GM12874 (cell line): ENCODE measurements at regions not wholly inside any gene's neighbourhood (a gene's known extent, or its start where the extent isn't known, plus 50 kb on each side); places are given as distances from the start of the nearest gene placed in this dataset.

Experiments
- TF ChIP-seq, protein P1 (sequence below): IDR thresholded peaks from 2 replicates; pipeline ENCODE4 v1.5.1; 2011; ENCODE audit warnings: low read depth, mild to moderate bottlenecking, control low read depth, low read length, moderate library complexity; ENCODE audit not compliant: insufficient read depth

DNA sequence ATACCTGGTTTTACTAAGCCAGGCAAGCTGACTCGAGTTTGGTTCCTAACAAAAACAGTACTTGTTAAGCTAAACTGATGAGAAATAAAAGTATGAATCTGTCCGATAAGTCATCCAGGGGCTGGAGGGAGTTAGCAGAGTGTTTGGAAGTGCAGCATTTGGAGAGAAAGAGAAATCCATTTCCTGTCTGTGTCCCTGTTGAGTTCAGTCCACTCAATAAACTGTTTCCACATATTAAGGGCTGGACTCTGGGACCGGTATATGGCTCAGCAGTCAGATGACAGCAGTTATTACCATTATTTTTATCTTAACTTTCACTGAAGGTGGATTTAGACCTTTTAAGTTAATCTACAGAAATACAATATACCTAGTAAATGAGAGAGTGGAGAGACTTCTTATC lies 130.6 kb upstream of the ADRA1B start:
- TF ChIP-seq, protein P1, sequence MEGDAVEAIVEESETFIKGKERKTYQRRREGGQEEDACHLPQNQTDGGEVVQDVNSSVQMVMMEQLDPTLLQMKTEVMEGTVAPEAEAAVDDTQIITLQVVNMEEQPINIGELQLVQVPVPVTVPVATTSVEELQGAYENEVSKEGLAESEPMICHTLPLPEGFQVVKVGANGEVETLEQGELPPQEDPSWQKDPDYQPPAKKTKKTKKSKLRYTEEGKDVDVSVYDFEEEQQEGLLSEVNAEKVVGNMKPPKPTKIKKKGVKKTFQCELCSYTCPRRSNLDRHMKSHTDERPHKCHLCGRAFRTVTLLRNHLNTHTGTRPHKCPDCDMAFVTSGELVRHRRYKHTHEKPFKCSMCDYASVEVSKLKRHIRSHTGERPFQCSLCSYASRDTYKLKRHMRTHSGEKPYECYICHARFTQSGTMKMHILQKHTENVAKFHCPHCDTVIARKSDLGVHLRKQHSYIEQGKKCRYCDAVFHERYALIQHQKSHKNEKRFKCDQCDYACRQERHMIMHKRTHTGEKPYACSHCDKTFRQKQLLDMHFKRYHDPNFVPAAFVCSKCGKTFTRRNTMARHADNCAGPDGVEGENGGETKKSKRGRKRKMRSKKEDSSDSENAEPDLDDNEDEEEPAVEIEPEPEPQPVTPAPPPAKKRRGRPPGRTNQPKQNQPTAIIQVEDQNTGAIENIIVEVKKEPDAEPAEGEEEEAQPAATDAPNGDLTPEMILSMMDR: no peak

DNA sequence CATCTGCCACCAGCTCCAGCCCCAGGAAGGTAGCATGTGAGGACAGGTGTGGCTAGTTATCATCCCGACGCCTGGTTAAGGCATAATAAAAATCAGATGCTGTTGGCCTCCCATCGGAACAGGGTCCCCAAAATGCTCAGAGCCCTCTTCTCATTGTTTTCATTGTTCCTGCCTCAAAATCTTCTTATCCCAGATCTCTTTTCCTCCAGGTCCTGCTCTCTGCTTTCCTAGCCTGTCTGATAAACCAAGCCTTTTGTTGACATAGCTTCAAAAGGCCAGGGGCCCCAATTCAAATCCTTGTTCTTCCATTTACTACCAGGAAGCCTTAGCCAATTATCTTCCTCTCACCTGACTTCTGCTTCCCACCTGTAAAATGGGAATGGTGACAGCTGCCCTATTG lies 130.1 kb upstream of the ADRA1B start:
- TF ChIP-seq, protein P1: no peak

DNA sequence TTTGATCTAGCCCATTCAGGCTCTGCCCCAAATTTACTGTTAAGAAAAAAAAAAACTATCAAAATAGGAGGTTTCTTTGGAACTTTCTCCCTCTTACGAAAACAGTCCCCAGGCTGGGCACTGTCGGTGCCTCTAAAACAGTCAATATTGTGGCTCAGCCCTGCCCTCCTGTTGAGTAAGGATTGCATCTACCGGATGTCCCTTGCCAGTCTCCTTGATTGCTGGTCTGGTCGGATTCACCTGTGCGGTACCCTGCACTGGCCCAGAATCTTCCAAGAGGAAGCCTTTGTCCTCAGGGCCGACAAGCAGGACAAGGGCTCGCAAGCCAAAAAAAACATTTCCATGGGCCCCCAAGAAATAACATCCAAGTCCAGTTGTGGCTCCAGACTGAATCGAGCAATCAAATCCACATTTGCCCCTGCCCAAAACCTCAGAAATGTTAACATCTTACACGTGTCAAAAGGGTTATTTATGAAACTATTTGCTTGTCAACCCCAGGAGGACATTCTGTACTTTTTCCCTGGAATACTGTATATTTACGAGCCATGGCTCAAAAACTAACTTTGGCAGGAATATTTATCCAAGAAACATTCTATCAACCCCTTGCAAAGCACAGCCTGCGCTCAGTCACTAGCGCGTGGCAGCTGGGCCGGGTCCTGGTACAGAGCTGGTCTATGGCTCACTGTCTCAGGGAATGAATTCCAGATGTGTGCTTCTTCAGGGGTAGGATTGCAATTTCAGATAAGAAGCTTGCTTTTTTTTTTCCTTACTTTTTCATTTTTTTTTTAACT lies 129.2 kb upstream of the ADRA1B start:
- TF ChIP-seq, protein P1: no peak

DNA sequence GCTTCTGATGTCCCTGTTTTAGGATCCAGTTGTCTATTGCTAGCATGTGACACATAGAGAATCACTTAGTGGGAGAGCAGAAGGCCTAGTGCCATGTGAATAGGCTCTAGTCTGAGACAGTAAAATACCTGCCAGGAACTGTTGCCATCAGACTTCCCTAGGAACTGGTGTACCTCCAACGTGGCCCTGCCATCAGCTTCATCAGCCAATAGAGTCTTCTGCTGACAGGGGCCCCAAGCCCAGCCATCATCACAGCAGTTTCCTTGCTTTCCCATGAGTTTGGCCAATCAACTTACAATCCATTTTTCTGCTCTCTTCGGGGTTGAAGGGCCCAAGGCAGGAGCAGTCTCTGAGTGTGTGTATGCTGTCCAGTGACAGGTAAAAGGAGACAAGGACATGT lies 128.4 kb upstream of the ADRA1B start:
- TF ChIP-seq, protein P1: no peak

DNA sequence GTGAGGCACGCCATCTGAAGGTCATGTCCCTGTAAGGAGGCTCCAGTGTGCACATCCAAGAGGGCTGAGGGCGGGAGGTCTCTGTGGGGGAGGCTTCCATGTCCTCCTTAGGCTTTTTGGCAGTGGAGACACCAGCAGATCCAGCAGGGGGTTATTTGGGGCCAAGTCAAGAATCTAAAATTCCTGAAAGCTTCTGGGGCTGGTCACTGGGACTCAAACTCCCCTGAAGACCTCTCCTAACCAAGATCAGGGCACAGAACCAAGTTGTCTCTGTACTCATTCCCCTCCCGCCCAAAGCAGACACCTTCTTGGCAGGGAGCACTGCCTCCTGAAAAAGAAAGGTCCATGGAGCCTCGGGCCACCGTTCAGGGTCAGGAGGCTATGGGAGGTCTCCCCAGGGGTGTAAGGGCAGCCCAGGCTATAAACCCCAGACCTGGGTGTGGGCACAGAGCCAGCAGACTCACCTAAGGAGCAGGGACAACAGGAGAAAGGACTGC lies 127.4 kb upstream of the ADRA1B start:
- TF ChIP-seq, protein P1: no peak

DNA sequence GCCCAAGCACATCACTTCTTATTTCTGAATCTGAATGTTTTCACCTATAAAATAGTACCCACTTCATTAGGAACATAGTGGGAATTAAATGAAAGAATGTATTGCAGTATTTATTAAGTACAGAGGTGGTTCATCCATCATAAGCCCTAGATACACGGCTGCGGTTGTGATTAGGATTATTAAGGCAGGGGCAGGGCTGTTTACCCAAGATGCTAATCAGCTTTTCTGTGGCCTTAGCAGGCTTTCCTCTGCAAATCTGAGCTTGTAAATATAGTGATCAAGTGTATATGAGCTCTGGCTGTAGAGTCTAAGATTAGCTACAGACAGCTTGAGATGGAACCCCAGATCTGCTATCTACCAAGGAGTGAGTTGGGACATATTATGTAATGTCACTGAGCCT lies 124.1 kb upstream of the ADRA1B start:
- TF ChIP-seq, protein P1: no peak

DNA sequence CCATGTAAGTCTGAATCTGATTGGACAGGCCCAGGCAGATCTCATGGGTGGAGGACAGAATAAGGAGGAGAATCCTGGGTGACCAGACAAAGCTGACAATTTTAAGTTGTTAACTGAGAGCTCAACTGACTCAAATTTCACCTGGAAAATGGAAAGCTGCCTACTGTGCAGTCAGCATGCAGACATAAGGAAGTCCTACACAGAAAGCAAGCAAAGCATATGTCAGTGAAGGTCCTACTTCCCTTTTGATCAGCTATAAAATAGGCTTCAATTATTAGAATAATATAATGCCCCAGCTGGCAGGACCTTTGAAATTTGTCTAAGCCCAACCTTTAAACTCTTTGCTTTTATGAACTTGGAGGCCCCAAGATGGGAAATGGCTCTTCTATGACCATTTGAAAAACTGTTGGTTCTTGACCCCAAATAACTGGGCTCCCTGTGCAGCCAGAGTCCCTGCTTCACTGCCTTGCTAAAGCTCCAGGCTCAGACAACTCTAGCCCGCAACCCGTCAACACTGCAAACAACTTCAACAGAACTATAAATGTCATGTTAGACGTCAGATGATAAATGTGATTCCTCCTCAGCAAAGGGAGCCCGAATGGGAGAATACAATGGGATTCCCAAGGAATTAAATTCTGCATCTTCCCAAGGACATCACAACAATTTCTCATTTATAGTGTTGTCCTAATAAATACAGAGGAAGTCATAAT lies 118.9 kb upstream of the ADRA1B start:
- TF ChIP-seq, protein P1: no peak
